ENCODE measurements at regions not wholly inside any gene's neighbourhood (a gene's known extent, or its start where the extent isn't known, plus 50 kb on each side); places are given as distances from the start of the nearest gene placed in this dataset.

GRCh38 chr14:87508333-87508732, 484.6 kb downstream of the GALC start:
- no peaks in the 10 kb centered on the region for H3K27me3 ChIP-seq (ENCODE audit: control insufficient read depth in 2 of 2, insufficient read depth in 2 of 2, low read length in 2 of 2)
- FAIRE-seq = no peak
- BruUV-seq (replicated peaks) = no TSS peak
- H4K20me1 ChIP-seq (replicated peaks; ENCODE audit: control insufficient read depth, extremely low read depth, insufficient read depth, low read length) = no peaks in the 10 kb centered on the region
- ChIA-PET POLR2A (no interaction called here), CTCF (no interaction called here)
- H3K36me3 ChIP-seq (ENCODE audit: control insufficient read depth in 2 of 2, extremely low read depth in 1 of 2, insufficient read depth in 2 of 2, low read length in 2 of 2) = no peaks in the 10 kb centered on the region
- no peaks in the 10 kb centered on the region for H3K79me2 ChIP-seq (ENCODE audit: control insufficient read depth, insufficient read depth, low read length)
- H3K4me1 ChIP-seq (ENCODE audit: control insufficient read depth, extremely low read depth, insufficient read depth, low read length) = no peaks in the 10 kb centered on the region
- H2AFZ ChIP-seq (ENCODE audit: low read depth, low read length) = no peak overlapping the region
- intact Hi-C loops (cut with micrococcal nuclease) = no loop called here
- H3K9me1 ChIP-seq (replicated peaks; ENCODE audit: control insufficient read depth, extremely low read depth, insufficient read depth, low read length) = no peaks in the 10 kb centered on the region
- H3K9ac ChIP-seq (replicated peaks; ENCODE audit: extremely low read depth, insufficient read depth, low read length) = no peak overlapping the region
- no peak for DNase-seq (ENCODE audit: low read depth, low spot score)
- TF ChIP-seq POLR2AphosphoS5 (IDR thresholded peaks at IDR 0.05; ENCODE audit: insufficient read depth, low read depth, low read length) (no peak), CTCF (IDR thresholded peaks at IDR 0.05; ENCODE audit: extremely low read depth in 1 of 2, insufficient read depth in 1 of 2, low read depth in 1 of 2, low read length in 2 of 2) (no peak), MAX (IDR thresholded peaks at IDR 0.05; ENCODE audit: insufficient read depth, insufficient read length) (no peak), MYC (IDR thresholded peaks at IDR 0.05; ENCODE audit: low read depth, low read length) (no peak), GATA2 (IDR thresholded peaks at IDR 0.05; ENCODE audit: insufficient read depth, insufficient read length, low read depth, low read length) (no peak), FOS (IDR thresholded peaks at IDR 0.05; ENCODE audit: borderline replicate concordance, insufficient read depth, low read length) (no peak), POLR2A (IDR thresholded peaks at IDR 0.05; ENCODE audit: low read depth, low read length) (no peak), JUN (IDR thresholded peaks at IDR 0.05; ENCODE audit: borderline replicate concordance, insufficient read depth, insufficient read length, low read depth) (no peak), EZH2 (IDR thresholded peaks at IDR 0.05; ENCODE audit: borderline replicate concordance, low read depth, low read length, severe bottlenecking) (no peak)
- dilution Hi-C loops (cut with MboI; ENCODE audit: extremely low pct_ligation_motif_present, low sequenced_read_pairs) = no loop called here
- peaks cover 3% of the 10 kb centered on the region for H3K9me3 ChIP-seq (replicated peaks; ENCODE audit: control insufficient read depth, insufficient read depth, low read length)
- no peak overlapping the region for H3K4me3 ChIP-seq (replicated peaks in 1 of 3; ENCODE audit: insufficient read depth in 1 of 3, low read depth in 1 of 3, low read length in 3 of 3)
- H3K4me2 ChIP-seq (ENCODE audit: insufficient read depth, low read length) = no peak overlapping the region
- no peak overlapping the region for H3K27ac ChIP-seq (ENCODE audit: insufficient read depth, low read depth, low read length)
